GM12878 (cell line): ENCODE measurements at regions not wholly inside any gene's neighbourhood (a gene's known extent, or its start where the extent isn't known, plus 50 kb on each side); places are given as distances from the start of the nearest gene placed in this dataset.

Source experiments
- ATAC-seq: fragments of 200-7000 bp; cut with Tn5 transposase; 3 replicates; pipeline ENCODE4 v1.9.1; 2020; ENCODE audit warnings: mild to moderate bottlenecking, moderate library complexity
- BruUV-seq: library from RNA; stranded (reverse); fragments of 400-500 nt; replicated peaks from 2 replicates; lab custom pipeline; 2021; lab: Mats Ljungman, UMichigan
- CTCF ChIA-PET: fragments of 300-600 bp; sonication (Branson Sonifier 250); formaldehyde crosslinking; extraction: SDS; loops from one replicate; lab custom pipeline; 2021; ENCODE audit warnings: inconsistent platforms; lab: Yijun Ruan, JAX
- POLR2A ChIA-PET: fragments of 350-600 bp; formaldehyde crosslinking; extraction: SDS; loops from one replicate; lab custom pipeline; 2021; ENCODE audit warnings: inconsistent platforms; lab: Charles Lee
- RAD21 ChIA-PET: fragments of 300-600 bp; sonication (Branson Sonifier 250); formaldehyde crosslinking; loops from one replicate; lab custom pipeline; 2023; ENCODE audit warnings: antibody characterized with exemption; ENCODE audit not compliant: unreplicated experiment; lab: Charles Lee
- SMC1A ChIA-PET: fragments of 300-600 bp; sonication (Branson Sonifier 250); formaldehyde crosslinking; loops from one replicate; lab custom pipeline; 2023; ENCODE audit not compliant: unreplicated experiment, uncharacterized antibody; lab: Charles Lee
- DNase-seq: peaks from one replicate; pipeline ENCODE4 v3.0.0-alpha.2; 2011; ENCODE audit warnings: low read depth, low spot score
- FAIRE-seq: peaks from 3 replicates; lab custom pipeline; 2011; peaks lifted over from hg19 to GRCh38; lab: Jason Lieb, UNC
- H2AFZ ChIP-seq: 2 replicates; pipeline ENCODE4 v1.6.0; 2011; ENCODE audit warnings: low read depth, low read length, control low read depth; ENCODE audit not compliant: control insufficient read depth
- H3K27ac ChIP-seq: 2 replicates; pipeline ENCODE4 v1.5.1; 2011; ENCODE audit warnings: control low read depth; ENCODE audit not compliant: control insufficient read depth, insufficient read depth
- H3K27me3 ChIP-seq, 2 experiments: replicated peaks in 1 of 2; 2 replicates each; pipeline versions ENCODE4 v1.6.0 to v1.6.1; 2011; ENCODE audit warnings: low read length in 1 of 2; ENCODE audit not compliant: control insufficient read depth in 2 of 2, insufficient read depth in 2 of 2
- H3K36me3 ChIP-seq, 2 experiments: 2 replicates each; pipeline ENCODE4 v1.5.1; 2011; ENCODE audit warnings: low read length in 1 of 2; ENCODE audit not compliant: control insufficient read depth in 2 of 2, insufficient read depth in 2 of 2
- H3K4me1 ChIP-seq: 2 replicates; pipeline ENCODE4 v1.6.1; 2011; ENCODE audit warnings: mild to moderate bottlenecking, low read length, moderate library complexity, mixed read lengths; ENCODE audit not compliant: control insufficient read depth, insufficient read depth
- H3K4me2 ChIP-seq: 2 replicates; pipeline ENCODE4 v1.6.0; 2011; ENCODE audit warnings: control low read depth; ENCODE audit not compliant: control insufficient read depth, insufficient read depth
- H3K4me3 ChIP-seq: fragments of 200-600 bp; sonication (generic); 2 replicates; pipeline ENCODE4 v1.5.1; 2016
- H3K79me2 ChIP-seq: 2 replicates; pipeline ENCODE4 v1.6.0; 2011; ENCODE audit warnings: low read length; ENCODE audit not compliant: control insufficient read depth, insufficient read depth
- H3K9ac ChIP-seq: 2 replicates; pipeline ENCODE4 v1.8.0; 2011; ENCODE audit warnings: low read length, control low read depth, mixed read lengths; ENCODE audit not compliant: control insufficient read depth, insufficient read depth
- H3K9me3 ChIP-seq: replicated peaks from 3 replicates; pipeline ENCODE4 v1.5.1; 2011; ENCODE audit warnings: mild to moderate bottlenecking, low read length; ENCODE audit not compliant: control insufficient read depth, insufficient read depth
- H4K20me1 ChIP-seq: 2 replicates; pipeline ENCODE4 v1.6.0; 2011; ENCODE audit not compliant: control insufficient read depth, insufficient read depth
- HCFC1 ChIP-seq: fragments of 150-350 bp; IDR thresholded peaks from 2 replicates; pipeline ENCODE4 v1.6.1; 2014; ENCODE audit warnings: low read length
- HDGF ChIP-seq: fragments of 450-650 bp; IDR thresholded peaks from 2 replicates; pipeline ENCODE4 v1.6.1; 2016; ENCODE audit warnings: antibody characterized with exemption
- MTA2 ChIP-seq: fragments of 450-650 bp; IDR thresholded peaks from 2 replicates; pipeline ENCODE4 v1.6.1; 2016; ENCODE audit warnings: low read depth, mild to moderate bottlenecking, moderate library complexity
- MXI1 ChIP-seq: fragments of 150-350 bp; IDR thresholded peaks from 2 replicates; pipeline ENCODE4 v1.6.1; 2011; ENCODE audit warnings: low read depth, mild to moderate bottlenecking, inconsistent platforms, low read length, improper control_type of control experiment
- MYB ChIP-seq: fragments of 150-350 bp; IDR thresholded peaks from 2 replicates; pipeline ENCODE4 v1.6.1; 2014; ENCODE audit warnings: mild to moderate bottlenecking, low read depth, low read length, borderline replicate concordance
- NR2C2 ChIP-seq: IDR thresholded peaks from 2 replicates; pipeline ENCODE4 v1.6.1; 2011; ENCODE audit warnings: borderline replicate concordance, low read depth; ENCODE audit not compliant: control insufficient read depth, insufficient read length
- PAX8 ChIP-seq: fragments of 450-650 bp; IDR thresholded peaks from 2 replicates; pipeline ENCODE4 v1.6.1; 2017; ENCODE audit warnings: mild to moderate bottlenecking, moderate library complexity
- RFX5 ChIP-seq: IDR thresholded peaks from 2 replicates; pipeline ENCODE4 v1.6.1; 2011; ENCODE audit warnings: low read depth, low read length, improper control_type of control experiment
- SREBF1 ChIP-seq: IDR thresholded peaks from 2 replicates; pipeline ENCODE4 v1.6.1; 2012; ENCODE audit warnings: mild to moderate bottlenecking, low read length
- SRF ChIP-seq, 2 experiments: IDR thresholded peaks; 2 replicates each; pipeline ENCODE4 v1.6.1; 2011; ENCODE audit warnings: low read depth in 2 of 2, low read length in 2 of 2, mild to moderate bottlenecking in 1 of 2, moderate library complexity in 1 of 2
- SUPT20H ChIP-seq: IDR thresholded peaks from 2 replicates; pipeline ENCODE4 v1.6.1; 2011; ENCODE audit warnings: low read depth, mild to moderate bottlenecking, low read length, moderate library complexity, borderline replicate concordance; ENCODE audit not compliant: control insufficient read depth
- TBL1XR1 ChIP-seq: IDR thresholded peaks from 2 replicates; pipeline ENCODE4 v1.6.1; 2012; ENCODE audit warnings: low read depth, low read length, improper control_type of control experiment
- ZBTB11 ChIP-seq: fragments of 450-650 bp; formaldehyde crosslinking; IDR thresholded peaks from 2 replicates; pipeline ENCODE4 v1.5.0; 2022; ENCODE audit warnings: mild to moderate bottlenecking, missing genetic modification characterization
- WGBS: methylation state at CpG from one replicate; pipeline ENCODE4 v1.1.6; 2016; ENCODE audit warnings: low lambda C conversion rate; ENCODE audit not compliant: insufficient replicate concordance, insufficient coverage; ENCODE audit errors: missing lambda C conversion rate; 5-methylcytosine and 5-hydroxymethylcytosine counted together
- in situ Hi-C: fragments of 300-500 bp; cut with MboI; formaldehyde crosslinking; loops from 9 replicates; pipeline ENCODE4 v1.14.3; 2018; ENCODE audit warnings: mixed read lengths
- intact Hi-C: fragments of 100-400 bp; cut with micrococcal nuclease; formaldehyde crosslinking; loops from one replicate; pipeline ENCODE4 v1.14.2; 2022; ENCODE audit not compliant: unreplicated experiment
- TF ChIP-seq, protein P1 (sequence below), 3 experiments: IDR thresholded peaks in 2 of 3; conservative IDR thresholded peaks in 1 of 3; 2 replicates each; pipeline ENCODE4 v1.5.1; 2011; ENCODE audit warnings: low read depth in 3 of 3, low read length in 3 of 3, mild to moderate bottlenecking in 3 of 3, control low read depth in 2 of 3, moderate library complexity in 2 of 3, inconsistent platforms in 1 of 3, mixed read lengths in 1 of 3; ENCODE audit not compliant: control insufficient read depth in 2 of 3, insufficient read depth in 1 of 3; ENCODE audit errors: extremely low read depth in 1 of 3

GRCh38 chr6:90399970-90400369, 103.3 kb upstream of the BACH2 start:
- Histone ChIP-seq H3K9me3 (no peaks in the 10 kb centered on the region), H3K4me3 (no peak overlapping the region), H2AFZ (no peak overlapping the region), H3K36me3 (no peaks in the 10 kb centered on the region), H3K4me1 (no peaks in the 10 kb centered on the region), H3K9ac (no peak overlapping the region), H3K79me2 (no peaks in the 10 kb centered on the region), H3K4me2 (no peak overlapping the region), H4K20me1 (no peaks in the 10 kb centered on the region), H3K27ac (no peak overlapping the region), H3K27me3 (peaks cover 0 to 7% of the 10 kb centered on the region in 2 experiments; a peak in 2 of 4 replicates)
- 73% methylated on average over 12 of the region's 12 CpGs for WGBS
- TF ChIP-seq RFX5 (no peak), MXI1 (no peak), PAX8 (no peak), NR2C2 (no peak), ZBTB11 (CRISPR knock-in tag) (no peak), SRF (IDR thresholded peaks at IDR 0.05; ENCODE audit: low read depth in 2 of 2, low read length in 2 of 2) (no peak), SREBF1 (no peak), MTA2 (no peak), TBL1XR1 (no peak), HDGF (no peak), SUPT20H (no peak), MYB (no peak), HCFC1 (no peak)
- TF ChIP-seq, protein P1, sequence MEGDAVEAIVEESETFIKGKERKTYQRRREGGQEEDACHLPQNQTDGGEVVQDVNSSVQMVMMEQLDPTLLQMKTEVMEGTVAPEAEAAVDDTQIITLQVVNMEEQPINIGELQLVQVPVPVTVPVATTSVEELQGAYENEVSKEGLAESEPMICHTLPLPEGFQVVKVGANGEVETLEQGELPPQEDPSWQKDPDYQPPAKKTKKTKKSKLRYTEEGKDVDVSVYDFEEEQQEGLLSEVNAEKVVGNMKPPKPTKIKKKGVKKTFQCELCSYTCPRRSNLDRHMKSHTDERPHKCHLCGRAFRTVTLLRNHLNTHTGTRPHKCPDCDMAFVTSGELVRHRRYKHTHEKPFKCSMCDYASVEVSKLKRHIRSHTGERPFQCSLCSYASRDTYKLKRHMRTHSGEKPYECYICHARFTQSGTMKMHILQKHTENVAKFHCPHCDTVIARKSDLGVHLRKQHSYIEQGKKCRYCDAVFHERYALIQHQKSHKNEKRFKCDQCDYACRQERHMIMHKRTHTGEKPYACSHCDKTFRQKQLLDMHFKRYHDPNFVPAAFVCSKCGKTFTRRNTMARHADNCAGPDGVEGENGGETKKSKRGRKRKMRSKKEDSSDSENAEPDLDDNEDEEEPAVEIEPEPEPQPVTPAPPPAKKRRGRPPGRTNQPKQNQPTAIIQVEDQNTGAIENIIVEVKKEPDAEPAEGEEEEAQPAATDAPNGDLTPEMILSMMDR (IDR thresholded peaks at IDR 0.05 in 2 of 3, conservative IDR thresholded peaks at IDR 0.05 in 1 of 3; ENCODE audit: control insufficient read depth in 2 of 3, extremely low read depth in 1 of 3, insufficient read depth in 1 of 3, low read depth in 3 of 3, low read length in 3 of 3): no peak
- ATAC-seq: no peak
- DNase-seq: no peak
- CTCF ChIA-PET: no interaction called here
- POLR2A ChIA-PET: no interaction called here
- in situ Hi-C loops (loop anchor here (10.0 kb wide), 1 partner anchor 455 kb away; no protein-coding TSS in a partner anchor), intact Hi-C loops (no loop called here)
- RAD21 ChIA-PET: no interaction called here
- SMC1A ChIA-PET: interaction anchor here (1.3 kb wide), 1 partner anchor 460 kb away, joined by 3 read pairs; no protein-coding TSS in a partner anchor
- no peak for FAIRE-seq
- BruUV-seq: no TSS peak
